ENCODE measurements at regions not wholly inside any gene's neighbourhood (a gene's known extent, or its start where the extent isn't known, plus 50 kb on each side); places are given as distances from the start of the nearest gene placed in this dataset.

GRCh38 chr22:27387561-27387960 lies 414.0 kb downstream of the MN1 start:
- H3K27ac Mint-ChIP-seq: no peak overlapping the region
- H3K36me3 Mint-ChIP-seq (ENCODE audit: low read depth): no peaks in the 10 kb centered on the region
- H3K4me1 Mint-ChIP-seq (ENCODE audit: low read depth): no peaks in the 10 kb centered on the region
- H3K9me3 Mint-ChIP-seq: no peaks in the 10 kb centered on the region
- H3K4me3 Mint-ChIP-seq: no peak overlapping the region
- no peak for DNase-seq
- peaks cover 45% of the 10 kb centered on the region for H3K27me3 Mint-ChIP-seq

- Mint-ChIP-seq H3K4me1 (ENCODE audit: low read depth) (no peaks in the 10 kb centered on the region), H3K9me3 (no peaks in the 10 kb centered on the region), H3K27ac (no peak overlapping the region), H3K27me3 (peaks cover 45% of the 10 kb centered on the region), H3K4me3 (no peak overlapping the region), H3K36me3 (ENCODE audit: low read depth) (no peaks in the 10 kb centered on the region)
- no peak for DNase-seq
Measured at GRCh38 chr22:27388090-27388600, 413.4 kb downstream of the MN1 start.

DNA sequence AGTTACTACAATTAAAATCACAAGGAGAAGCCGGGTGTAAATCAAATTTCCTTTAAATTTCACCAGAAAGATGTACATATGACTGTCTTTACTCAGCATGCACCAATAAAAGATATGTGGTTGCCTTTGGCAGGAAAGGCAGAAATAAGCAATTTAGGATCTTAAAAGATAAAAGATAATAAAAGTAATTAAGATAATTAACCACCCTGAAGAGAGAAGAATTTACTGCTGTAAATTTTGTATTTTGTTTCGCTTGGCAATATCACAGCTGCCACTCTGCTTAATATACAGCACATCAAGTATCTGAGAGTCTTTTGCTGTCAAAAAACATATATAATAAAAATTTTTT lies 411.9 kb downstream of the MN1 start:
- Mint-ChIP-seq H3K36me3 (ENCODE audit: low read depth) (no peaks in the 10 kb centered on the region), H3K4me1 (ENCODE audit: low read depth) (no peaks in the 10 kb centered on the region), H3K27me3 (peaks cover 43% of the 10 kb centered on the region), H3K9me3 (no peaks in the 10 kb centered on the region), H3K4me3 (no peak overlapping the region), H3K27ac (no peak overlapping the region)
- DNase-seq: no peak

GRCh38 chr22:27391092-27391770 lies 410.3 kb downstream of the MN1 start:
- DNase-seq: no peak
- Mint-ChIP-seq H3K4me1 (ENCODE audit: low read depth) (no peaks in the 10 kb centered on the region), H3K27ac (no peak overlapping the region), H3K9me3 (no peaks in the 10 kb centered on the region), H3K27me3 (peaks cover 36% of the 10 kb centered on the region), H3K4me3 (no peak overlapping the region), H3K36me3 (ENCODE audit: low read depth) (no peaks in the 10 kb centered on the region)

DNA sequence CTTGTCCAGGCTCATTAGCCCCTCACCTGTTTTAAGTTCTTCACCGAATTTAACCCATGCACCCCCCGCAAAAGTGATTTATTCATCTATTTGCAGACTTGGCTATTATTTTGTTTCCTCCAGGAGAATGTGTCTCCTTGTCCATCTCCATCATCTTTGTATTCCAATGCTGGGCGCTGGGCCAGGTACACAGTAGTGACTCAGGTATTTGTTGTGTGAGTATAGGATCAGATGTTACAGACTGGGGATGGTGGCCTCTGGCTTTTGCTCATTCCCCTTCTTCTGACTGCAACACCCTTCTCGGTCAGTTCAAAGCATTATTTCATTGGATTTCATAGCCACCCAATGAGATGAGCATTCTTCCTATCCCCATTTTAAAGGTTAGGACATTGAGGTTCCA lies 408.2 kb downstream of the MN1 start:
- DNase-seq: no peak
- Mint-ChIP-seq H3K4me3 (no peak overlapping the region), H3K27ac (no peak overlapping the region), H3K9me3 (no peaks in the 10 kb centered on the region), H3K36me3 (ENCODE audit: low read depth) (no peaks in the 10 kb centered on the region), H3K4me1 (ENCODE audit: low read depth) (no peaks in the 10 kb centered on the region), H3K27me3 (peaks cover 22% of the 10 kb centered on the region)

DNA sequence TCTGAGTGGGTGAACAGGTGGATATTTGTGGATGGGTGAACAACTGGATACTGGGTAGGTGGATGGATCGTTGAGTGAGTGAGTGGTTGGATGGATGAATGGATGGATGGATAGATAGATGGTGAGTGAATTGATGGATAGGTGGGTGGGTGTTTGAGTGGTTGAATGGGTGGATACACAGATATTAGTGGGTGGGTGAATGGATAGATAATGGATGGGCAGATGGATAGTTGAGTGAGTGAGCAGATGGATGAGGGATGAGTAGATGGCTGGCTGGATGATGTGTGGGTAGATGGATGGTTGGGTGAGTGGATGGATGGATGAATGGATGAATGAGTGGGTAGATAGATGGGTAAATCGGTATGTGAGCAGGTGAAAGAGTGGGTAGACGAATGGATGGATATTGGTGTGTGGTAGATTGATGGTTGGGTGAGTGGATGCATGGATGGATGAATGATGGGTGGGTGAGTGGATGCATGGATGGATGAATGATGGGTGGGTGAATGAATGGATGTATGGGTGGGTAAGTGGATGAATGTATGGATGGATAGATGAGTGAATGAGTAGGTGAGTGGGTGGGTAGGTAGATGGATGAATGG lies 406.7 kb downstream of the MN1 start:
- Mint-ChIP-seq H3K4me3 (no peak overlapping the region), H3K27me3 (peaks cover 13% of the 10 kb centered on the region), H3K36me3 (ENCODE audit: low read depth) (no peaks in the 10 kb centered on the region), H3K9me3 (no peaks in the 10 kb centered on the region), H3K27ac (no peak overlapping the region), H3K4me1 (ENCODE audit: low read depth) (no peaks in the 10 kb centered on the region)
- no peak for DNase-seq

DNA sequence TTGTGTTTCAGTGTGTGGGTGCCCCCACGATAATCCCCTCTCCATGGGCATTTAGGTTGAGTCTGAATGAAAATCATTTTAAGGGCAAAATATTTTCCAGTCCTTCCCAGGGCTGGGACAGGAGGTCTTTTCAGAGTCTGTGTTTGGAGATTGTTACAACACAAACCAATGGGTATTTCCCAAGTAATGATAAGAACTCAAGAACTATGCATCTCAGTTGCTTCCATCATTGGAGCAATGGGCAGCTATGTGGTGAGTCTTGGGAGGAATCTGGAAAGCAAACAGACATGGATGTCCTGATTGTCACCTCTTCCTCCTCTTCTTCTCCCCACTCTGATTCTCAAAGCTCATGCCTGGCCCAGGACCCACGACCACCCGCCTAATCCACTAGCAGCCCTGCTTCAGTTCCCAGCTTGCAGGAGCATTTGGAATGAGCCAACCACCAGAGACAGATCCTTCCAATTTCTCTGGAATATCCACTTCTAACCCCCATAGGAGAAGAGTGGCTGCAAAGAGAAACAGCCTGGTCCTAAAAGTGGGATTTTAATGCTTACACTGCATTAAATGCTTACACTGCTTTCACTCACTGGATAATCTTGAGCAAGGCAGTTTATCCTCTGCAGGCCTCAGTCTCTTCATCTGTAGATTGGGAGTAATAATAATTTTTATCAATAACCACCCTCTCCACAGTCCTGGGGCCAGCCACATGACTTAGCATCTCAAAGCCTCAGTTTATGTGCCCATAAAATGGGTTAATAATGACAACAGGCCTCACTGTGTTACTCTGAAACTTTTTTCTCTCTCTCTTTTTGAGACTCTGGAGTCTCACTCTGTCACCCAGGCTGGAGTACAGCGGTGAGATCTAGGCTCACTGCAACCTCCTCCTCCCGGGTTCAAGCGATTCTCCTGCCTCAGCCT lies 404.3 kb downstream of the MN1 start:
- Mint-ChIP-seq H3K4me3 (no peak overlapping the region), H3K27me3 (peaks cover 15% of the 10 kb centered on the region), H3K4me1 (ENCODE audit: low read depth) (no peaks in the 10 kb centered on the region), H3K27ac (no peak overlapping the region), H3K36me3 (ENCODE audit: low read depth) (no peaks in the 10 kb centered on the region), H3K9me3 (peaks cover 2% of the 10 kb centered on the region)
- no peak for DNase-seq

DNA sequence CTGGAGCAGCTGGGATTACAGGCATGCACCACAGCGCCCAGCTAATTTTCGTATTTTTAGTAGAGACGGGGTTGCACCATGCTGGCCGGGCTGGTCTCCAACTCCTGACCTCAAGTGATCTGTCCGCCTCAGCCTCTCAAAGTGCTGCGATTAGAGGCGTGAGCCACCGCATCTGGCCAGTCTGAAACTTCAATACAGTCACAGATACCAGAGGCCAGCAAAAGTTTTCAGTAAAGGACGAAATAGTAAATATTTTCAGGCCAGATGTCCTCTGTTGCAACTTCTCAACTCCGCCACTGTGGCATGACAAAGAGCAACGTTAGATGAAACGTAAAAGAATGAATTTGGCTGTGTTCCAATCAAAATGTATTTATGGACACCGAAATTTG lies 403.6 kb downstream of the MN1 start:
- no peak overlapping the region for H3K27ac Mint-ChIP-seq
- no peak for DNase-seq

DNA sequence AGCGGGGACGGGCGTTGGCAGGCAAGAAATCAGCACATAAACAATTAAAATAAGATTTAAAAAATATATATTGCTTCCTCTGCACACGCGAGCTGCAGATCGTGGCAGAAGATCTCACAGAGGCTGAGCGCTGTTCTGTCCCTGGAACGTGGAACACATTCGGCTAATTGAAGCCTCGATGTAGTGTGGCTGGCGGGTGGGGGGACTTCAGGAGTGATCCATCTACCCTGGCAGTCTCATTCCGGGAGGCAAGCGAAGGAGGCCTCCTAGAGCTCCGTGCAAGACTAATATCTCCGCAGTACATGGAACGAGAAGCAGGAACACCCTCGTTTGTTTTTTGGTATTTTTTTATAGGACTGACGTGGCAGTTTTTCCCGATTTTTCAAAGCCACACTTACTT lies 402.4 kb downstream of the MN1 start:
- H3K9me3 Mint-ChIP-seq: peaks cover 2% of the 10 kb centered on the region
- no peaks in the 10 kb centered on the region for H3K36me3 Mint-ChIP-seq (ENCODE audit: low read depth)
- H3K4me1 Mint-ChIP-seq (ENCODE audit: low read depth): no peaks in the 10 kb centered on the region
- no peak overlapping the region for H3K4me3 Mint-ChIP-seq
- DNase-seq: no peak
- no peak overlapping the region for H3K27ac Mint-ChIP-seq
- H3K27me3 Mint-ChIP-seq: peaks cover 11% of the 10 kb centered on the region

More for the DNA sequence above, 403.6 kb downstream of the MN1 start:
- Mint-ChIP-seq H3K4me3 (no peak overlapping the region), H3K27me3 (peaks cover 15% of the 10 kb centered on the region), H3K9me3 (peaks cover 2% of the 10 kb centered on the region), H3K4me1 (ENCODE audit: low read depth) (no peaks in the 10 kb centered on the region), H3K36me3 (ENCODE audit: low read depth) (no peaks in the 10 kb centered on the region)

GRCh38 chr22:27400811-27401210 lies 400.7 kb downstream of the MN1 start:
- Mint-ChIP-seq H3K4me1 (ENCODE audit: low read depth) (no peaks in the 10 kb centered on the region), H3K9me3 (peaks cover 2% of the 10 kb centered on the region)

GRCh38 chr22:27401321-27401720 lies 400.2 kb downstream of the MN1 start:
- no peaks in the 10 kb centered on the region for H3K4me1 Mint-ChIP-seq (ENCODE audit: low read depth)
- no peak overlapping the region for H3K27ac Mint-ChIP-seq
- no peak overlapping the region for H3K4me3 Mint-ChIP-seq
- H3K27me3 Mint-ChIP-seq: peaks cover 15% of the 10 kb centered on the region
- H3K9me3 Mint-ChIP-seq: peaks cover 2% of the 10 kb centered on the region
- no peak for DNase-seq
- no peaks in the 10 kb centered on the region for H3K36me3 Mint-ChIP-seq (ENCODE audit: low read depth)

More at GRCh38 chr22:27400811-27401210, 400.7 kb downstream of the MN1 start:
- Mint-ChIP-seq H3K36me3 (ENCODE audit: low read depth) (no peaks in the 10 kb centered on the region), H3K4me3 (no peak overlapping the region), H3K27me3 (peaks cover 15% of the 10 kb centered on the region), H3K27ac (no peak overlapping the region)
- no peak for DNase-seq

DNA sequence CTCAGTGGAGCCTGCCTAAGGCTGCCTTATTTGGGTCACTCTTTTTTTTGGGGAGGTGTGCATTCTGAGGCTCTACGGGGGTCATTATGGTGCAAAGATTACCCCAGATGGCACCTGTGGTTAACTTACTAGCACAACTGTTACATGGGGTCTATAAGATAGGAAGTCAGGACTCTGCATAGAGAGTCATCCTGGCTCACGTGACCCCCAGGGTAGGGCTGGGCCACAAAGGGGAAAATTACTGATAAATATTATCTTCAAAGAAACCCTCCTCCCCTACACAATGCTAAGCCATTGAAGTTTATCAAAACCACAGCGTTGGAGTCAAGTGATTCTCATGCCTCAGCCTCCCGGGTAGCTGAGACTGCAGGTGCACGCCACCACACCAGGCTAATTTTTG lies 397.1 kb downstream of the MN1 start:
- Mint-ChIP-seq H3K36me3 (ENCODE audit: low read depth) (no peaks in the 10 kb centered on the region), H3K27ac (no peak overlapping the region), H3K9me3 (peaks cover 2% of the 10 kb centered on the region), H3K27me3 (peaks cover 19% of the 10 kb centered on the region), H3K4me1 (ENCODE audit: low read depth) (no peaks in the 10 kb centered on the region), H3K4me3 (no peak overlapping the region)
- no peak for DNase-seq

DNA sequence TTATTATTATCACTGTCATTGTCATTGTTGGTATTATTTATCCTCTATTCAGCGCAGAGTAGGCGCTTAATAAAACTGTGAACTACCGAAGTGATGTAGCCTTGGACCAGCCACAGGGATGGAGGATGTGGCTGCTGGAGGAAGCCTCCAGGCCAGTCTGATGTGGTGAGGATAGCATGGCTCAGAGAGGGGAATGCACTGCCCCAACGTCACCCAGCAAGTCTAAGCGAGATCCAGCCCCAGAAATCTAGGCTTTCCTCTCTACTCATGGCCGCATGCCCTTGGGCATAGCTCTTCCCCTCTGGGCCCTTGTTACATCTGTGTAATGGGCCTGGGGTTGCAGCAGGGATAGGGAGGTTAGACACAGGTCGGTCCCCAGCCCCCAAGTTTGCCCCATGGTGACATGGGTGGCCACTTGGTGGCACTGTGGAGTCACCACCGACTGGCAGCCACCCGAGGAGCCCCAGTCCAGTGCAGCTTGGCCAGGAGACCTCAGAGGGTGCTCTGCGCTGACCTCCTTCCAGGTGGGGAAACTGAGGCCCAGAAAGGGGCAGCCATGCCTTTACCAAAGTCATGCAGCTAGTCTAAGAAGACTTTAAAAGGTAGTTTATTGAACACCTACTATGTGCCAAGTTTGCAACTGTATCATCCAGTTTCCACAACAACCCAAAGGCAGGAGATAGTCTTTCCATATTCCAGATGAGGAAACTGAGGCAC lies 395.7 kb downstream of the MN1 start:
- DNase-seq: peak; percentile 34
- H3K27ac Mint-ChIP-seq: no peak overlapping the region
- H3K4me3 Mint-ChIP-seq: no peak overlapping the region

DNA sequence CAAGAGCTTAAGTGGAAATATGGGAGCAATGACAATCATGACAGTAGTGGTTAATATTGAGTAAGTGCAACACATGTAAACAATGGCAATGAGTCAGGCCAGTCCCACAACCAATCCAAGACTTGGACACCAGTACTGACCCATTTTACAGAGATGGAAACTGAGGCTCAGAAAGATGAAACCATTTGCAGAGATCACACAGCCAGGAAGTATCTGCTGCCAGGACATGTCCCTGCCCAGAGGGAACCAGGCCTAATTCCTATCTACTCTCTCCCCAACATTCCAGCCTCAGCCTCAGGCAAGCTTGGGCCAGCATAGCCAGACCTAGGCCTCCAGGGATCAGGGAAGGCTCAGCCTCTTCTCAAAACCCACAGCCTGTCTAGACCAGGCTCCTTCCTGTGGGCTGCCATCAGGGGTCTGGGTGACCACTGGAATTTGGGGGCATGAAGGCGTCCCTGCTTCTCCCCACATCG lies 395.1 kb downstream of the MN1 start:
- Mint-ChIP-seq H3K36me3 (ENCODE audit: low read depth) (no peaks in the 10 kb centered on the region), H3K27ac (no peak overlapping the region), H3K27me3 (peaks cover 8% of the 10 kb centered on the region), H3K9me3 (peaks cover 2% of the 10 kb centered on the region), H3K4me3 (no peak overlapping the region), H3K4me1 (ENCODE audit: low read depth) (no peaks in the 10 kb centered on the region)
- DNase-seq: no peak

More for the DNA sequence above, 395.7 kb downstream of the MN1 start:
- H3K27me3 Mint-ChIP-seq: peaks cover 11% of the 10 kb centered on the region
- H3K9me3 Mint-ChIP-seq: peaks cover 2% of the 10 kb centered on the region
- no peaks in the 10 kb centered on the region for H3K4me1 Mint-ChIP-seq (ENCODE audit: low read depth)
- H3K36me3 Mint-ChIP-seq (ENCODE audit: low read depth): no peaks in the 10 kb centered on the region
